ENCODE measurements at regions not wholly inside any gene's neighbourhood (a gene's known extent, or its start where the extent isn't known, plus 50 kb on each side); places are given as distances from the start of the nearest gene placed in this dataset.

DNA sequence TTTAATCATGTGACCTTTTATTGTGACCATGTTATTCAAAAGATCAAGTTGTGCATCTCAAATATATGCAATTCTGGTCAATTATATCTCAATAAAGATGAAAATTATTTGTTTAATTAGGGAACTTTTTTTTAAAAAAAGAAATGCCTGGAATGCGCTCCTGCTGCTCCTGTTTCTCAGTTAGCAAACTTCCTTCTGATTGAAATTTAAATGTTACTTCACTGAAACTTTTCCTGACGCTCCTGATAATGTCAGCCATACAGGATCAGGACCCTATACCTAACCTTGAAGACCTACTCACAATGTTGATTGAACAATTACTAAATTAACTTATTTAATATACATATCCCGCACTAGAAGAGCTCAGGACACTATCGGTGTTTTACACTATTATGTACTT, 190.4 kb downstream of the MACC1 start:
- Histone ChIP-seq H3K9me3 (ENCODE audit: low read depth, low read length, poor library complexity, severe bottlenecking) (no peaks in the 10 kb centered on the region), H3K4me3 (ENCODE audit: low read depth, low read length, poor library complexity, severe bottlenecking) (no peak overlapping the region), H3K27me3 (replicated peaks; ENCODE audit: insufficient read depth, low read depth, low read length, poor library complexity) (peaks cover 12% of the 10 kb centered on the region), H3K36me3 (ENCODE audit: insufficient read depth, low read length, poor library complexity, severe bottlenecking) (no peaks in the 10 kb centered on the region), H3K4me1 (ENCODE audit: insufficient read depth, low read length, poor library complexity, severe bottlenecking) (no peaks in the 10 kb centered on the region), H3K27ac (ENCODE audit: low read depth, low read length, poor library complexity, severe bottlenecking) (no peak overlapping the region)
- intact Hi-C loops (cut with micrococcal nuclease; ENCODE audit: unreplicated experiment): no loop called here
- DNase-seq (ENCODE audit: low spot score): no peak
- CTCF ChIA-PET: no interaction called here
- POLR2A ChIA-PET (ENCODE audit: low non-redundant PET): no interaction called here
- TF ChIP-seq, protein P1, sequence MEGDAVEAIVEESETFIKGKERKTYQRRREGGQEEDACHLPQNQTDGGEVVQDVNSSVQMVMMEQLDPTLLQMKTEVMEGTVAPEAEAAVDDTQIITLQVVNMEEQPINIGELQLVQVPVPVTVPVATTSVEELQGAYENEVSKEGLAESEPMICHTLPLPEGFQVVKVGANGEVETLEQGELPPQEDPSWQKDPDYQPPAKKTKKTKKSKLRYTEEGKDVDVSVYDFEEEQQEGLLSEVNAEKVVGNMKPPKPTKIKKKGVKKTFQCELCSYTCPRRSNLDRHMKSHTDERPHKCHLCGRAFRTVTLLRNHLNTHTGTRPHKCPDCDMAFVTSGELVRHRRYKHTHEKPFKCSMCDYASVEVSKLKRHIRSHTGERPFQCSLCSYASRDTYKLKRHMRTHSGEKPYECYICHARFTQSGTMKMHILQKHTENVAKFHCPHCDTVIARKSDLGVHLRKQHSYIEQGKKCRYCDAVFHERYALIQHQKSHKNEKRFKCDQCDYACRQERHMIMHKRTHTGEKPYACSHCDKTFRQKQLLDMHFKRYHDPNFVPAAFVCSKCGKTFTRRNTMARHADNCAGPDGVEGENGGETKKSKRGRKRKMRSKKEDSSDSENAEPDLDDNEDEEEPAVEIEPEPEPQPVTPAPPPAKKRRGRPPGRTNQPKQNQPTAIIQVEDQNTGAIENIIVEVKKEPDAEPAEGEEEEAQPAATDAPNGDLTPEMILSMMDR (conservative IDR thresholded peaks at IDR 0.05; ENCODE audit: low read depth, low read length): no peak
- no peak for TF ChIP-seq EZH2 (IDR thresholded peaks at IDR 0.05; ENCODE audit: borderline replicate concordance, low read depth, low read length, poor library complexity, severe bottlenecking)
- no TSS peak for BruUV-seq (replicated peaks)

DNA sequence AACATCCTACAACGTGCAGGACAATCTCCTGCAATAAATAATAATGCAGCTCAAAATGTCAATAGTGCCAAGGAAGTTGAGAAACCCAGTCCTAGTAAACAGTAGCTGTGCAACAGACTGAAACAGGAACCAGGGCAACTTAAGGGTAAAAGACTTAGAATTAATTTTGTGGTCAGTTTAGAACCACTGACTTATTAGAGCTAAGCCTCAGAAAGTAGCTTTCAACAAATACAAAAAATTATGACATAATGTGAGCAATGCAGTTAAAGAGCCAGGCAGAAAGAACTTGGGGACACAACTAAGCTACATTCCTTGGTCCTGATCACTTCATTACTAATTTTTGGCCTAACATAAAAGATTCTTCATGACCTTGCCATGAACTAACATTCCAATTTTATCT, 195.4 kb downstream of the MACC1 start:
- intact Hi-C loops (cut with micrococcal nuclease; ENCODE audit: unreplicated experiment): no loop called here
- peaks cover under 1% of the 10 kb centered on the region for H3K27me3 ChIP-seq (replicated peaks; ENCODE audit: insufficient read depth, low read depth, low read length, poor library complexity)
- H3K4me3 ChIP-seq (ENCODE audit: low read depth, low read length, poor library complexity, severe bottlenecking): no peak overlapping the region
- H3K36me3 ChIP-seq (ENCODE audit: insufficient read depth, low read length, poor library complexity, severe bottlenecking): no peaks in the 10 kb centered on the region
- TF ChIP-seq, protein P1 (conservative IDR thresholded peaks at IDR 0.05; ENCODE audit: low read depth, low read length): no peak
- TF ChIP-seq EZH2 (IDR thresholded peaks at IDR 0.05; ENCODE audit: borderline replicate concordance, low read depth, low read length, poor library complexity, severe bottlenecking): no peak
- H3K9me3 ChIP-seq (ENCODE audit: low read depth, low read length, poor library complexity, severe bottlenecking): no peaks in the 10 kb centered on the region
- POLR2A ChIA-PET (ENCODE audit: low non-redundant PET): no interaction called here
- no peak overlapping the region for H3K27ac ChIP-seq (ENCODE audit: low read depth, low read length, poor library complexity, severe bottlenecking)
- no peaks in the 10 kb centered on the region for H3K4me1 ChIP-seq (ENCODE audit: insufficient read depth, low read length, poor library complexity, severe bottlenecking)
- BruUV-seq (replicated peaks): no TSS peak
- CTCF ChIA-PET: no interaction called here
- DNase-seq (ENCODE audit: low spot score): no peak

DNA sequence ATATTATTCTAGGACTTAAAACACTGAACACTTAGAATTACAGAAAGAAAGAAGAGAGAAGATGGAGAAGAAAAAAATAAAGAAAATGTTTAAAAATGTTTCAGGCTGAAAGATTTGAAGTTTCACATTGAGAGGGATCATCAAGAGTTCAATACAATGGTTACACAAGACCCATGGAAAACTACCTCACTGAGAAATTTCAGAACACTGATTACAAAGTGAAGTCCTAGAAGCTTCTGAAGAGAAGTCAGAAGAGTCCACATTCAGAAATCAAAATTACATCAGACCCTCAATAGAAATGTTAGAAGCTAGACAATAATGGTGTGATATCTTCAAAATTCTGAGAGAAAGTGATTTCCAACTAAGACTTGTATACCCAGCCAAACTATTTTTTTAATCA, 196.1 kb downstream of the MACC1 start:
- H3K4me3 ChIP-seq (ENCODE audit: low read depth, low read length, poor library complexity, severe bottlenecking): no peak overlapping the region
- no peaks in the 10 kb centered on the region for H3K27me3 ChIP-seq (replicated peaks; ENCODE audit: insufficient read depth, low read depth, low read length, poor library complexity)
- DNase-seq (ENCODE audit: low spot score): no peak
- no peak overlapping the region for H3K27ac ChIP-seq (ENCODE audit: low read depth, low read length, poor library complexity, severe bottlenecking)
- no peaks in the 10 kb centered on the region for H3K36me3 ChIP-seq (ENCODE audit: insufficient read depth, low read length, poor library complexity, severe bottlenecking)
- POLR2A ChIA-PET (ENCODE audit: low non-redundant PET): no interaction called here
- TF ChIP-seq EZH2 (IDR thresholded peaks at IDR 0.05; ENCODE audit: borderline replicate concordance, low read depth, low read length, poor library complexity, severe bottlenecking): no peak
- TF ChIP-seq, protein P1 (conservative IDR thresholded peaks at IDR 0.05; ENCODE audit: low read depth, low read length): no peak
- H3K9me3 ChIP-seq (ENCODE audit: low read depth, low read length, poor library complexity, severe bottlenecking): no peaks in the 10 kb centered on the region
- no TSS peak for BruUV-seq (replicated peaks)
- intact Hi-C loops (cut with micrococcal nuclease; ENCODE audit: unreplicated experiment): no loop called here
- H3K4me1 ChIP-seq (ENCODE audit: insufficient read depth, low read length, poor library complexity, severe bottlenecking): no peaks in the 10 kb centered on the region
- CTCF ChIA-PET: no interaction called here
